GM12873 (cell line): ENCODE measurements at regions not wholly inside any gene's neighbourhood (a gene's known extent, or its start where the extent isn't known, plus 50 kb on each side); places are given as distances from the start of the nearest gene placed in this dataset.

Experiments used
- TF ChIP-seq, protein P1 (sequence below): IDR thresholded peaks from 2 replicates; pipeline ENCODE4 v1.5.1; 2012; ENCODE audit warnings: low read depth, mild to moderate bottlenecking, moderate library complexity, low read length, control low read depth; ENCODE audit not compliant: insufficient read depth; ENCODE audit errors: missing control alignments

DNA sequence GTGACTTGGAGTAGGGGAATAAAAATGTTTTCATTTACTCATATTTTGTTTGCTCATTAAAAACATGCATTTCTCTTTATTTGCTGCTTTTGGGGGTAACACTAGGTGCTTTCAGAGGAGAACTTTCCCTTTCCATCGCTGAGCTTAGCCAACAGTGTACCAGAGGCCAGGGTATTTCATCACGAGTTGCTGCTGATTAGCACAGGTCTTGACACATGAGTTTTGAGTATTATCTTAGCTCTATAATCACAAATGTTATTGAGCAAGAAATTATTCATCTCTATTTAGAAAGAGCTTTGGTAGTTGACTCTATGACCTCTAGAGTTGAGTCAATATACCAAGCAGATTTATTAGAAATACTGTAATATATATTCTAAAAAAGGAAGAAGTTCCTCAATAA lies 375.9 kb downstream of the NXPH1 start:
- TF ChIP-seq, protein P1, sequence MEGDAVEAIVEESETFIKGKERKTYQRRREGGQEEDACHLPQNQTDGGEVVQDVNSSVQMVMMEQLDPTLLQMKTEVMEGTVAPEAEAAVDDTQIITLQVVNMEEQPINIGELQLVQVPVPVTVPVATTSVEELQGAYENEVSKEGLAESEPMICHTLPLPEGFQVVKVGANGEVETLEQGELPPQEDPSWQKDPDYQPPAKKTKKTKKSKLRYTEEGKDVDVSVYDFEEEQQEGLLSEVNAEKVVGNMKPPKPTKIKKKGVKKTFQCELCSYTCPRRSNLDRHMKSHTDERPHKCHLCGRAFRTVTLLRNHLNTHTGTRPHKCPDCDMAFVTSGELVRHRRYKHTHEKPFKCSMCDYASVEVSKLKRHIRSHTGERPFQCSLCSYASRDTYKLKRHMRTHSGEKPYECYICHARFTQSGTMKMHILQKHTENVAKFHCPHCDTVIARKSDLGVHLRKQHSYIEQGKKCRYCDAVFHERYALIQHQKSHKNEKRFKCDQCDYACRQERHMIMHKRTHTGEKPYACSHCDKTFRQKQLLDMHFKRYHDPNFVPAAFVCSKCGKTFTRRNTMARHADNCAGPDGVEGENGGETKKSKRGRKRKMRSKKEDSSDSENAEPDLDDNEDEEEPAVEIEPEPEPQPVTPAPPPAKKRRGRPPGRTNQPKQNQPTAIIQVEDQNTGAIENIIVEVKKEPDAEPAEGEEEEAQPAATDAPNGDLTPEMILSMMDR = no peak

DNA sequence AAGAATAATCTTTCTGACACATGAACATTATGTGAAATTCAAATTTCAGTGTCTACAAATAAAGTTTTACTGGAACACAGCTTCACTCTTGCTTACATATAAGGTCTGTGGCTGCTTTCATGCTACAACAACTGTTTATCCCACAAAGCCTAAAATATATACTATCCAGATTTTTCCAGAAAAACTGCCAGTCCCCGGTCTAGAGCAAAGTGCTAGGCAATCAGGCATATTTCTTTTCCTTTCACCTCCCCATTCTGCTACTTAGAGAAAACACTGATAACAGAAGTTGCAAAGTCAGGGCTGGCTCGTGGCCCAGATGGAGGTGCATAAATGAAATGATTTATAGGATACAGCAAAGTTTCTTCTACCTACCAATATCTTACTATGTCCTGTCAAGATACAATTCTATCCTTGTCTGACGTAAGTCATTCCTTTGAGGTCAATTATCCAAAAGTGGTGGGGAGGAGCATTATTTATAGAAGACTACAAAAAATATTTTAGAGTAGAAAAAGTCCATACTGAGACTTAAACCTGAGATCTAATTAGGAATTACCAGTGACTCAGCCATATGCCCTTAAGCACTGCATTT lies 384.1 kb downstream of the NXPH1 start:
- TF ChIP-seq, protein P1 = no peak

DNA sequence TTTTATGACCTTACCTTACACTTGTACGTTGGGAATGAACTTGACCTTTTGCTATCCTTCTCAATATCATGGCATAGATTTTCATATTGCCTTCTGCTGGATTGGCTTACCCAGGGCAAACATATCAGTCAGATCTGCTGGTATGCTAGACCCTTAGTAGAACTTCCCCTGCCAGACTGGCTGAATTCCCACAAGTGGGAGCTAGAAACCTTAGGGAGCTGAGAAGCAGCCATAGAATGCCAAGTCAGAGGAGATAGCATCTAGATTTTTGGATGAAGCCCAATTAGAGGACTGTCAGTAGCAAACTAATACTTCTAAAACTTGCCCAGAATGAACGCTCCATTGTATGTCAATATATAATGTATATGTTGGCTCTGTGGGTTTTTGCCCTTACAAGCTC lies 385.0 kb downstream of the NXPH1 start:
- TF ChIP-seq, protein P1 = no peak

DNA sequence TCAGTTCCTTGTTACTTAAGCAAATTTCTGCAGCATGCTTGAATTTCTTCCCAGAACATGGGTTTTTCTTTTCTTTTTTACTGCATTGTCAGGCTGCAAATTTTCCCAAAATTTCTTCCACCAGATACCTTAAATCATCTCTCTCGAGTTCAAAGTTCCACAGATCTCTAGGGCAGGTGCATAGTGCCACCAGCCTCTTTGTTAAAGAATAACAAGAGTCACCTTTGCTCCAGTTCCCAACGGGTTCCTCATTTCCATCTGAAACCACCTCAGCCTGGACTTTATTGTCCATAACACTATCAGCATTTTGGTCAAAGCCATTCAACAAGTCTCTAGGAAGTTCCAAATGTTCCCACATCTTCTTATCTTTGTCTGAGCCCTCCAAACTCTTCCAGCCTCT lies 389.2 kb downstream of the NXPH1 start:
- TF ChIP-seq, protein P1 = no peak

DNA sequence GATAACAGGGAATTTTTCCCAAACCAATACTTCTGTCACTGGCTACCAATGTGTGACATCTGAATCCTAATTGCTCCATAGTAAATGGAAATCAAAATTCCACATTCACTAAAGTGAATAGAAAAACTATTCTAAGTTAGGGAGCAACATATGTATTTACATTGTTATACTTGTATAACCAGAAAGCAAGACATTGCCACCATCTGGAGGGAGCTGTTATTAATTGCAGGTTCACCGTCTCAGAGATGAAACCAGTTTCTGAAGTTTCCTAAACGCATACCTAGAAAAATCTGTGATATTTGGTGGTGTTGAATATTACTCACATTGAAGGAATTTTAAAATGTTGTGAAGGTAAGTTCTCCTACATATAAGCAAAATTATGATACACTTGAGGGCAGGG lies 390.1 kb downstream of the NXPH1 start:
- TF ChIP-seq, protein P1 = no peak

DNA sequence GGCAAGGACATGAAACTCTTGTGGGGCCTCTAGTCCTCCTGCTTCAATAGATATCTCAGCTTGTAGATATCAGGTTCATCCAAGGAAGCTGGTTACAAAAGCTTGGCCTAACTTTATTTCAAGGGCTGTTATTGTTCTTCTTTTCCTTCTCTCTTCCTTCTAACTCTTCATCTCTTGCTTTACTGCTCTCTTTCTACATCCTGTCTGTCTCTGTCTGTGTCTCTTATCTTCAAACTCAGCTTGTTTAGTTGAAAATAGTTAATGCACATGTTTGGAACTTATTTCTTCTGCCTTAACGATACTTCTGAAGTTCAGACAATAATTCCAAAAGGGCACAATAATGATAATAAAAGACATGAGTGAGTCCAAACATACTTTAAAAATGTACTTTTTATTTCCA lies 393.9 kb downstream of the NXPH1 start:
- TF ChIP-seq, protein P1 = no peak

GRCh38 chr7:8829100-8829499 lies 395.7 kb downstream of the NXPH1 start:
- TF ChIP-seq, protein P1 = no peak
